GM10266 (cell line): ENCODE measurements at regions not wholly inside any gene's neighbourhood (a gene's known extent, or its start where the extent isn't known, plus 50 kb on each side); places are given as distances from the start of the nearest gene placed in this dataset.

Experiments
- DNase-seq: peaks from one replicate; pipeline ENCODE4 v3.0.0; 2012; ENCODE audit errors: extremely low spot score
- TF ChIP-seq, protein P1 (sequence below): IDR thresholded peaks from 2 replicates; pipeline ENCODE4 v1.5.1; 2012; ENCODE audit warnings: mild to moderate bottlenecking, low read depth; ENCODE audit not compliant: control insufficient read depth, insufficient read depth; ENCODE audit errors: missing control alignments

DNA sequence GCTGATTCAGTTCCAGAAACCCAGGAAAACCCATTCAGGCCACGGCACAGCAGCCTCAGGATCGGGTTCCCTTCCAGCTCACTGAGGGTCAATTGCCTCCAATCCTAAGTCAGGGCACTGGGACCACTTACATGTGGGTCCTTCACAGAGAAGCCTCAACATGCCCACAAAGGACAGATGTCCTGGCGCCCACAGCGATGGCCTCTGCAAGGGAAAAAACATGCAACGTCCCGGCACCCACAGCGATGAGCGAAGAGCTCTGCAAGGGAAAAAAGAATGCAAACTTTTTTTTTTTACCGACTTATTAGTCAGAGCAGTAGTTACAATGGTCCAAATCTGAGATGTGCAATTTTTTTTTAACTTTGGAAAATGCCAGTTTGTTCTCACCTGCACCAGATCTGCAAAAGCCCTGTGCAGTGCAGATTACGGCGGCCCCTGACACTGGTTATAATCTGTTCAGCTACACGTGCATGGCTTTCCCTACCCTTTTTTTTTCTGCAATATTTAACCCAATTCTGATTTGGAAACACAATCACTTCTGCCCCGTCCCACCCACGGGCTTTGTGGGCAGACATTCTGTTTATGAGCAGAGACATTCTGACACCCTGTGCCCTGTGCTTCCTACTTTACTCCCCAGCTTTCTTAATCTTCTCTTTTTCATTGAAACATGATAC is 159.3 kb upstream of the SALL3 start:
- DNase-seq, result no peak
- TF ChIP-seq, protein P1, sequence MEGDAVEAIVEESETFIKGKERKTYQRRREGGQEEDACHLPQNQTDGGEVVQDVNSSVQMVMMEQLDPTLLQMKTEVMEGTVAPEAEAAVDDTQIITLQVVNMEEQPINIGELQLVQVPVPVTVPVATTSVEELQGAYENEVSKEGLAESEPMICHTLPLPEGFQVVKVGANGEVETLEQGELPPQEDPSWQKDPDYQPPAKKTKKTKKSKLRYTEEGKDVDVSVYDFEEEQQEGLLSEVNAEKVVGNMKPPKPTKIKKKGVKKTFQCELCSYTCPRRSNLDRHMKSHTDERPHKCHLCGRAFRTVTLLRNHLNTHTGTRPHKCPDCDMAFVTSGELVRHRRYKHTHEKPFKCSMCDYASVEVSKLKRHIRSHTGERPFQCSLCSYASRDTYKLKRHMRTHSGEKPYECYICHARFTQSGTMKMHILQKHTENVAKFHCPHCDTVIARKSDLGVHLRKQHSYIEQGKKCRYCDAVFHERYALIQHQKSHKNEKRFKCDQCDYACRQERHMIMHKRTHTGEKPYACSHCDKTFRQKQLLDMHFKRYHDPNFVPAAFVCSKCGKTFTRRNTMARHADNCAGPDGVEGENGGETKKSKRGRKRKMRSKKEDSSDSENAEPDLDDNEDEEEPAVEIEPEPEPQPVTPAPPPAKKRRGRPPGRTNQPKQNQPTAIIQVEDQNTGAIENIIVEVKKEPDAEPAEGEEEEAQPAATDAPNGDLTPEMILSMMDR, result no peak

DNA sequence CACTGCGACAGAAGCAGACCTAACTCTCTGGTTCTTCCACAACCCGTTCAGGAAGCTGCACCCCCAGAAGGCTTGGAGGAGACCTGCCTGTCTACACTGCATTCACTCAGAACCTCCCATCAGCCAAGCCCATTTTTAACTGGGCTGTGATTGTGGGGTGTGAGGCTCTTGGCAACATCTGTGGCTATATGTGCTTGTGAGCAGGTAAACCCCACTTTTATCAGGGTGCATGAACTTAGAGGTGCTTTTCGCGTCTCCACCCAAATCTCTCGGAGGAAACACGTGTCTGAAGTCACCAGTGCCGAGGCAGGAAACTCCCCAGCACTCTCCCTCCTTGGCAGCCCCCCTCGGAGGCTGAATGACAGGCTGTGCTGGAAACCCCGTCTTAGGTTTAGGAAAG is 158.2 kb upstream of the SALL3 start:
- DNase-seq, result no peak
- TF ChIP-seq, protein P1, result no peak

DNA sequence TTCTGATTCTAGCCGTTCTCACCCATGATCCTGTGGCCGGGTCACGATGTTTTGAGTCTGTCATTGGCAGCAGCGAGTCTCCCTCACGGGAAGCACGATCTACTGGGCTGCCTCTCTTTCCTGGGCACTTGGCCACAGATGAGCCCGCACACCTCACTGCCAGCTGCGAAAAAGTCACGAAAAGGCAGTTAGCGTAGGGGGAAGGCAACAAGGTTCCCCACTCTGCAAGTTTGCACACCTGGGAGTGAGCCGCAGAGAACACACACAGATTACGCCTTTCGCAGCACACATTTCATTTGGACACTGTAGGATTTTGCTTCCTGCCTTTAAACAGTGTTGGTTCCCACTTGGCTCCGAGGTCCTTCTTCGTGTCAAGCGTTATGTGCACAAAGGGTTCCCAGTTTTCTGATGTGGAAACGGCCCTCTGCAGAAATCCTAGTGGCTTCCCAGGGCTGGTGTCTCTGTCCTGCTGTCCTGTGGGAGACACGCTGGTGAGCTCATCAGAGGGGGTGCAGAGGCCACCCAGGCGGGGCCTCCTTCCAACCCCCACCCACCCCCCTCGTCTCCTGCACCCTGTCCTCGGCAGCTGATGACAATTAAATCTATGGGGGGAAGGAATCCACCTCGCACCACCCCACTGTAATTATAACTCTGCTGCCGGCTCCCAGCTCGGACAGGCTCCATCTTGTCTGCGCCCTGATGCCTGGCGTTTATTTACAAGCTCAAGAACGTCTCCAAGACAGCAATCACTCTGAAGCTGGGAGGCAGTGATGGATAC is 157.3 kb upstream of the SALL3 start:
- TF ChIP-seq, protein P1, result no peak
- no peak for DNase-seq

DNA sequence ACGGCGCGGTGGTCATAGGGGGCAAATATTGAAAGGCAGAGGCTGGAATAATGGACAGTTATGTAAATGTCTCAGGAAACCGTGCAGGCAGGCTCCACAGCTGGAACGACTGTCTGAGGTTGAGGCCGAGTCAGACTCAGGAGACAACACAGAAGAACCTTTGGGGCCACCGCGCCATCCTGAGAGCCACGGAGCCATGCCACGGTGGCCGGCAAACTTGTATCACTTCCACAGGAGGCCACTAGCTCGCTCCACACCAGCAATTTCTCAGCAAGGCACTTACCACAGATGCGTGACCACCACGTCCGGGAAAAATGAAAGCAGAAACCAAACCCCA is 156.7 kb upstream of the SALL3 start:
- TF ChIP-seq, protein P1, result no peak
- no peak for DNase-seq

DNA sequence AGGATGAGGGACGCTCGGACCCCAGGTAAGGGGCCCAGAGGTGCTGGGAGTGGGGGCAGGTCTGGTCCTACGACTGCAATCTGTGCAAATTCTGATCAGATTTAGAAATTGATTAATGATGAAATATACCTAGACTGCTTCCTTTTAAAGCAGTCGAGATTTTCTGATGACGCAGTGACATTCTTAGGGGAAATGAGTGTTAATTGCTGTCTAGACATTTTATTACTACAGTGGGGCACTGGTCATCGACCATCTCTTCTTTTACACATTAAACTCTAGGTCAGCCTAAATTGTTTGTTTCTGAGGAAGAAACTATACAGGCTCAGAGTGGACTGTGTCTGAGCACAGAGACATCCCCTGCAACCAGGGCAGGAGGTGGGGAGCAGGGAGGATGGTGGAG is 154.4 kb upstream of the SALL3 start:
- no peak for DNase-seq

DNA sequence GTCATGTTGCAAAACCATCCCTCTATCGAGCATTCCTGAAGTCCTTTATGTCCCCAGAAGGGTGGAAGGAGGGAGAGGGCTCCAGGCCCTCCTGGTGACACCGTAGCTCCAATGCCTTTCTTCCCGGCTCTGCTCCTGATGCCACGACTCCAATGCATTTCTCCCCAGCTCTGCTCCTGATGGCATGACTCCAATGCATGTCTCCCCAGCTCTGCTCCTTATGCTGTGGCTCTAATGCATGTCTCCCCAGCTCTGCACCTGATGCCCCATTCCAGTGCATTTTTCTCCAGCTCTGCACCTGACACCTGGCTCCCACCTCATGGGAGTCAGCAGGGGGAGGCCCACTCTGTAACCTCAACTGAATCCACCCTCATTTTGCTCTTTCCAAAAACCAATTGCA is 153.0 kb upstream of the SALL3 start:
- DNase-seq, result no peak
- TF ChIP-seq, protein P1, result no peak

More for the DNA sequence above, 154.4 kb upstream of the SALL3 start:
- TF ChIP-seq, protein P1, result no peak

DNA sequence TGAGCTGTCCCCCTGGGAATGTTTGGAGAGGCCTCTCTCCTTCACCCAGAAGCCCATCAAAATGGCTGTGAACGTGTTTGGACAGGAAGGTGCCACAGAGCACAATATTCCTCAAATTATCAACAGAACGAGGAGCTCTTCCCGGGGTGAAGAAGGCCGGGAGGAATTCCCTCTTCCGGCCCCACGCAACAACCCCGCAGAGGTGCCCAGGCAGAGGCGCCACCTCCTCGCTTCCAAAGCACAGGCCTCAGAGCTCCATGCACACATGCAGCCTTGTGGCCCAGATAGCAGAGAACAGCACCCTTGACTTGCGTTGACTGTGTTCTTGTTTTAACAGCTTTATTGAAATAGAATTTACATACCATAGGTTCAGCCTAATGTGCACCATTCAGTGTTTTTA is 152.5 kb upstream of the SALL3 start:
- TF ChIP-seq, protein P1, result no peak
- DNase-seq, result no peak
